DOHH2 (cell line): ENCODE measurements at regions not wholly inside any gene's neighbourhood (a gene's known extent, or its start where the extent isn't known, plus 50 kb on each side); places are given as distances from the start of the nearest gene placed in this dataset.

Experiments used
- H3F3A ChIP-seq: fragments of 200-600 bp; sonication (generic), shearing (Covaris generic); 2 replicates; pipeline ENCODE4 v1.6.0; 2016; ENCODE audit warnings: antibody characterized with exemption, mild to moderate bottlenecking; ENCODE audit not compliant: control insufficient read depth, insufficient read depth
- H3K27ac ChIP-seq: fragments of 200-600 bp; sonication (generic); 2 replicates; pipeline ENCODE4 v1.5.1; 2014; ENCODE audit warnings: low read depth, mild to moderate bottlenecking, low read length, moderate library complexity
- H3K27me3 ChIP-seq: fragments of 200-600 bp; sonication (generic); 2 replicates; pipeline ENCODE4 v1.6.1; 2014; ENCODE audit warnings: mild to moderate bottlenecking, low read length, mixed read lengths; ENCODE audit not compliant: control insufficient read depth
- H3K36me3 ChIP-seq: fragments of 200-600 bp; sonication (generic); 2 replicates; pipeline ENCODE4 v1.6.1; 2014; ENCODE audit warnings: mild to moderate bottlenecking, low read length, moderate library complexity, mixed read lengths; ENCODE audit not compliant: control insufficient read depth
- H3K4me1 ChIP-seq: fragments of 200-600 bp; sonication (generic); 2 replicates; pipeline ENCODE4 v1.6.1; 2014; ENCODE audit warnings: mild to moderate bottlenecking, low read length, mixed read lengths; ENCODE audit not compliant: control insufficient read depth
- H3K4me2 ChIP-seq: fragments of 200-600 bp; sonication (generic); 2 replicates; pipeline ENCODE4 v1.6.0; 2014; ENCODE audit warnings: mild to moderate bottlenecking, low read length, moderate library complexity
- H3K4me3 ChIP-seq: fragments of 200-600 bp; sonication (generic); 2 replicates; pipeline ENCODE4 v1.5.1; 2014; ENCODE audit warnings: mild to moderate bottlenecking, low read length, mixed read lengths
- H3K79me2 ChIP-seq: fragments of 200-600 bp; sonication (generic); 2 replicates; pipeline ENCODE4 v1.6.1; 2014; ENCODE audit warnings: mild to moderate bottlenecking, low read length, mixed read lengths; ENCODE audit not compliant: control insufficient read depth
- H3K9me2 ChIP-seq: fragments of 200-600 bp; sonication (generic); replicated peaks from 2 replicates; pipeline ENCODE4 v1.6.1; 2014; ENCODE audit warnings: mild to moderate bottlenecking, low read length, mixed read lengths; ENCODE audit not compliant: control insufficient read depth
- H3K9me3 ChIP-seq: fragments of 200-600 bp; sonication (generic); 2 replicates; pipeline ENCODE4 v1.6.1; 2014; ENCODE audit warnings: antibody characterized with exemption, low read length, mixed read lengths; ENCODE audit not compliant: control insufficient read depth, insufficient read depth
- H4K20me1 ChIP-seq: fragments of 200-600 bp; sonication (generic); 2 replicates; pipeline ENCODE4 v1.6.0; 2014; ENCODE audit warnings: low read depth, mild to moderate bottlenecking, antibody characterized with exemption, low read length, moderate library complexity; ENCODE audit not compliant: control insufficient read depth, insufficient read depth
- CTCF ChIP-seq: fragments of 200-600 bp; sonication (generic); IDR thresholded peaks from one replicate; pipeline ENCODE4 v1.5.1; 2014; ENCODE audit warnings: antibody characterized with exemption, mild to moderate bottlenecking, low read depth, low read length; ENCODE audit not compliant: poor library complexity, severe bottlenecking
- EZH2phosphoT487 ChIP-seq: fragments of 200-600 bp; sonication (generic); IDR thresholded peaks from 2 replicates; pipeline ENCODE4 v1.6.1; 2017; ENCODE audit warnings: borderline replicate concordance, mild to moderate bottlenecking, antibody characterized with exemption, low read length, moderate library complexity, mixed read lengths

GRCh38 chr15:57820119-57820518 is 113.6 kb downstream of the POLR2M start:
- no peak for TF ChIP-seq EZH2phosphoT487
- no peak for TF ChIP-seq CTCF
- Histone ChIP-seq H3K4me1 (no peaks in the 10 kb centered on the region), H3K9me3 (no peaks in the 10 kb centered on the region), H3K36me3 (no peaks in the 10 kb centered on the region), H3F3A (no peaks in the 10 kb centered on the region), H3K79me2 (no peaks in the 10 kb centered on the region), H3K27me3 (0 out of 2 replicates have a peak, but pooled peaks cover 2% of the 10 kb centered on the region), H3K27ac (no peak overlapping the region), H3K4me3 (no peak overlapping the region), H3K4me2 (no peak overlapping the region), H4K20me1 (no peaks in the 10 kb centered on the region), H3K9me2 (no peaks in the 10 kb centered on the region)

- Histone ChIP-seq H3K4me2 (no peak overlapping the region), H3K27me3 (0 out of 2 replicates have a peak, but pooled peaks cover 2% of the 10 kb centered on the region), H3F3A (no peaks in the 10 kb centered on the region), H4K20me1 (no peaks in the 10 kb centered on the region), H3K79me2 (no peaks in the 10 kb centered on the region), H3K9me2 (no peaks in the 10 kb centered on the region), H3K4me1 (no peaks in the 10 kb centered on the region), H3K36me3 (no peaks in the 10 kb centered on the region), H3K9me3 (no peaks in the 10 kb centered on the region), H3K4me3 (no peak overlapping the region), H3K27ac (no peak overlapping the region)
- TF ChIP-seq CTCF (no peak), EZH2phosphoT487 (no peak)
Observed at GRCh38 chr15:57821826-57822225, 115.3 kb downstream of the POLR2M start.

GRCh38 chr15:57823325-57823882 is 116.9 kb downstream of the POLR2M start:
- TF ChIP-seq CTCF (no peak), EZH2phosphoT487 (no peak)
- H3K27ac ChIP-seq: no peak overlapping the region
- H3K9me3 ChIP-seq: no peaks in the 10 kb centered on the region
- H3K79me2 ChIP-seq: no peaks in the 10 kb centered on the region
- H3K36me3 ChIP-seq: no peaks in the 10 kb centered on the region
- H4K20me1 ChIP-seq: no peaks in the 10 kb centered on the region
- no peaks in the 10 kb centered on the region for H3F3A ChIP-seq
- 0 out of 2 replicates have a peak, but pooled peaks cover 2% of the 10 kb centered on the region for H3K27me3 ChIP-seq
- no peaks in the 10 kb centered on the region for H3K4me1 ChIP-seq
- H3K9me2 ChIP-seq: no peaks in the 10 kb centered on the region
- no peak overlapping the region for H3K4me2 ChIP-seq
- no peak overlapping the region for H3K4me3 ChIP-seq

GRCh38 chr15:57824186-57824585 is 117.7 kb downstream of the POLR2M start:
- Histone ChIP-seq H3K4me3 (no peak overlapping the region), H3K4me2 (no peak overlapping the region), H3K9me3 (no peaks in the 10 kb centered on the region), H3K9me2 (no peaks in the 10 kb centered on the region), H3K27ac (no peak overlapping the region), H4K20me1 (no peaks in the 10 kb centered on the region), H3K4me1 (no peaks in the 10 kb centered on the region), H3K36me3 (no peaks in the 10 kb centered on the region), H3K27me3 (0 out of 2 replicates have a peak, but pooled peaks cover 2% of the 10 kb centered on the region), H3K79me2 (no peaks in the 10 kb centered on the region), H3F3A (no peaks in the 10 kb centered on the region)
- TF ChIP-seq CTCF: no peak
- TF ChIP-seq EZH2phosphoT487: no peak
